Skin epidermis (tissue), 12 donors: ENCODE measurements at regions not wholly inside any gene's neighbourhood (a gene's known extent, or its start where the extent isn't known, plus 50 kb on each side); places are given as distances from the start of the nearest gene placed in this dataset.

Experiments
- H3K27ac ChIP-seq, 21 experiments: fragments of 200-600 bp; sonication (generic) in 11 of 21; one replicate each; pipeline ENCODE4 v1.5.0; 2020; ENCODE audit warnings: mild to moderate bottlenecking in 3 of 21, inconsistent platforms in 2 of 21, moderate library complexity in 2 of 21
- H3K4me3 ChIP-seq, 7 experiments: fragments of 200-600 bp; sonication (generic) in 2 of 7; one replicate each; pipeline ENCODE4 v1.5.0; 2020; ENCODE audit warnings: inconsistent platforms in 2 of 7, mild to moderate bottlenecking in 2 of 7, moderate library complexity in 1 of 7

DNA sequence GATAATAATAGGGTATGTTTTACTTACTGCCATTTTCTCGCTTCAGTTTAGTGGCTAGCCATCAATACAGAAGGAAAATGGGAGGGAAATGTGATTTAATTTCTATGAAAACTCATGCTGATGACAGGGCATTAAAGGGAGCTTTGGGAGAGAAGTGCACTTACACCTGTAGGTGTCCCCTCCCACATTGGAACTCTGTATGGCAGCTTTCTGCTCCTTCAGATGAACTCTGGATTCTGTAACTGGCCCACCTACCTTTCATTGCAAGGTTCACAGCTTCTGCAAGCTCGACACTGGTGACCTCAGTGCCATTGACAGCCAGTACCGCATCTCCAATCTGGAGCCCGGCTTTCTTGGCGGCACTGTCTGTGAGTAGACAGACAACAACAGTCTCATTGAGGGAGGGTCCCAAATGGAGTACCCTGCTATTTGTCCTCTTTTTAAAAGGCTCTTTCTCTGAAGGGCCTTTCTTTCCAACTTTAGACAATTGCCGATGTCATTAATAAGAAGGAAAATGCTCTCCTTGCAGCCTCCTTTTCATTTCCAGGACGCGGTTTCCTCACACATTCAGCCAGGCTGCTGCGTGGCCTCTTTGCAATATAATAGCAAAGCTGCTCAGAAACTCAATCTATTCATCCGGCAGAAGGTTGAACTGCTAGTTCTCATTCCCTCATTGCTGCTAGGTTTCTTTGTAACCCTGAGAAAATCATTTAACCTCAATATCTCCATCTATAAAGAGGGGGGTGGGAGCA is 63.6 kb downstream of the NUDT12 start:
- H3K27ac ChIP-seq = no peak overlapping the region
- no peak overlapping the region for H3K4me3 ChIP-seq

DNA sequence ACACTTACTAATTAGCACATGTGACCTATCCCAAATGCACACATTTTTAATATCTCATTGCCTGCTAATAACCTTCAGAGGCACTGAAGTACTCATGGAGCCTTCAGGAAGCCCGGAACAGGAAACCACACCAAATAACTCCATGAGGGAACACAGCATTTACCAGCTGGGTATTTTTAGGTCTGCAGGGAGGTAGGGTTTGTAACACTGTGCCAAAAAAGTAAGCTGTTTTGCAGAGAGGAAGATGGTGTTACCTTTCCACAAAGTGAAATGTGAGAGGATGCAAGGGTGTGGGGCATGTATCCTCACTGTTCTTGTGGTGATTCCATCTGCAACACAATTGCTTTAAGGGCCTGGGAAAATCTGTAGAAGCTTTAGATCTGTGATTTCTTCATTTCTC is 64.4 kb downstream of the NUDT12 start:
- Histone ChIP-seq H3K27ac (no peak overlapping the region), H3K4me3 (no peak overlapping the region)

DNA sequence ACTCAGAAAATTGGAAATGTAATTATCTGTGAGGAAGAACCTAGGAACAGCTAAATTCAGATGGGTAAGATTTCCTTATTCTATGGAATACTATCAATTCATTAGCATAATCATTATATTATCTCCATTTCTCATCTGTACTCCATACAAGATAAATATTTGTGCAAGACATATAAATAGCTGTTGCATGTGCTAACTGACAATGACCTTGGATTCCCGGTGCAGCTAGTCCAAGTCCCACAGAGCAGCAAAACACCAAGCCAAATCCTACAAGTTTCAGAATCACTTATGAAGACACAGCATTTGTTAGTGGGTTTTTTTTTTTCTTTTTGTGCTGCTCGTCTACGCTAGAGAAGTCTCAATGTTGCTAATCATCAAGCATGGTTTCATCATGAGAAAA is 64.8 kb downstream of the NUDT12 start:
- H3K4me3 ChIP-seq = no peak overlapping the region
- H3K27ac ChIP-seq = no peak overlapping the region

- Histone ChIP-seq H3K27ac (no peak overlapping the region), H3K4me3 (no peak overlapping the region)
Measured at GRCh38 chr5:103490030-103490739, 72.4 kb downstream of the NUDT12 start.

GRCh38 chr5:103489307-103489706 is 73.3 kb downstream of the NUDT12 start:
- Histone ChIP-seq H3K4me3 (no peak overlapping the region), H3K27ac (no peak overlapping the region)

- Histone ChIP-seq H3K4me3 (no peak overlapping the region), H3K27ac (no peak overlapping the region)
Measured at GRCh38 chr5:103487822-103488493, 74.6 kb downstream of the NUDT12 start.

GRCh38 chr5:103487218-103487617 is 75.4 kb downstream of the NUDT12 start:
- H3K27ac ChIP-seq = no peak overlapping the region

DNA sequence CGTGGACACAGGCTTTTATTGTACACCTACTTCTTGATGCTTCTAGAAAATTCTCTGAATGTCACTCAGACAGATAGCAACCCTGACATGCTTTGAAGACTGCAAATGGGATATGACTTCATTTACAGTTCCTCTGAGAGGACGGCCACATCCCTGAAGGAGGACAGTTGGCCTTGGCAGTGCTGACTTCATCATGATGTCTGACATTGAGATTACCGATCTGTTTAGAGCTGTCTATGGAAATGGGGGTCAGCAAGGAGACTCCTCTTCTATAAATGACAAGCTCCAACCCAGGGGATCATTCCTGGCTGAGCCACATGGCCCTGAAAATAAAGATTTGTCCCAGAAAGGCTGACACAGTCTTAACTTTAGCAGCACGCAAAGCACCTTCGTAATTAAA is 75.8 kb downstream of the NUDT12 start:
- Histone ChIP-seq H3K4me3 (no peak overlapping the region), H3K27ac (no peak overlapping the region)

More at GRCh38 chr5:103487218-103487617, 75.4 kb downstream of the NUDT12 start:
- H3K4me3 ChIP-seq = no peak overlapping the region

DNA sequence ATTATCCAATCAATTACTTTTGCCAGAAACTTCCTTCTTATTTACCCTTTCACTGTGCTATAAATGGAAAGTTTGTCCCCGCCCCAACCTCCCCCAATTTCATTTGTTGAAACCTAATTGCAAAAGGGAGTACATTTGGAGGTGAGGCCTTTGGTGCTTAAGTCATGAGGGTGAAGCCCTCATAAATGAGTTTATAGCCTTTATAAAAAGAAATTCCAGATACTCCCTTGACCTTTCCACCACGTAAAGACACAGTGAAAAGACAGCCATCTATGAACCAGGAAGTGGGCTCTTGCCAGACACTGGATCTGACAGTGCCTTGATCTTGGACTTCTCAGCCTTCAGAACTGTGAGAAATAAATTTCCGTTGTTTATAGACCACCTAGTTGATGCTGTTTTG is 82.3 kb downstream of the NUDT12 start:
- no peak overlapping the region for H3K27ac ChIP-seq

GRCh38 chr5:103477678-103478077 is 84.9 kb downstream of the NUDT12 start:
- Histone ChIP-seq H3K4me3 (no peak overlapping the region), H3K27ac (no peak overlapping the region)

More for the DNA sequence above, 82.3 kb downstream of the NUDT12 start:
- H3K4me3 ChIP-seq = no peak overlapping the region

- no peak overlapping the region for H3K27ac ChIP-seq
- H3K4me3 ChIP-seq = no peak overlapping the region
Measured at GRCh38 chr5:103476811-103477210, 85.8 kb downstream of the NUDT12 start.

GRCh38 chr5:103475629-103476240 is 86.9 kb downstream of the NUDT12 start:
- no peak overlapping the region for H3K4me3 ChIP-seq

GRCh38 chr5:103474677-103475076 is 87.9 kb downstream of the NUDT12 start:
- Histone ChIP-seq H3K27ac (no peak overlapping the region), H3K4me3 (no peak overlapping the region)

More at GRCh38 chr5:103475629-103476240, 86.9 kb downstream of the NUDT12 start:
- no peak overlapping the region for H3K27ac ChIP-seq

DNA sequence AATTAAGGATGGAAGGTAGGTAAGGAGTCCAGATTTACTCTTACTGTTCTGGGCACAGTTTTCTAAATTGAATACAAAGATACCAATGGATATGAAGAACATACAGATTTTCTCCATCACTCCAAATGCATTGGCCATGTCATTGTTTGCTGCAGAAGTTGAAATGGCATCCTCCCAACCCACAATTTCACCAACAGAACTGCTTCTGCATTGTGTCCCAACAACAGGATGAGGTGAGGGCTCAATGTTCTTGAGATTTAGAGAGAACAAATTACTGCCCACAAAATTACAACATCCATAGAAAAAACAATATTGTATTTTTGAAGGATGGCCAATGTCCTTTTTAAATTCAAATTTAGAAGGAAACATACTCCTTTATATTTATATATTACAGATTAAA is 88.9 kb downstream of the NUDT12 start:
- Histone ChIP-seq H3K4me3 (no peak overlapping the region), H3K27ac (no peak overlapping the region)

DNA sequence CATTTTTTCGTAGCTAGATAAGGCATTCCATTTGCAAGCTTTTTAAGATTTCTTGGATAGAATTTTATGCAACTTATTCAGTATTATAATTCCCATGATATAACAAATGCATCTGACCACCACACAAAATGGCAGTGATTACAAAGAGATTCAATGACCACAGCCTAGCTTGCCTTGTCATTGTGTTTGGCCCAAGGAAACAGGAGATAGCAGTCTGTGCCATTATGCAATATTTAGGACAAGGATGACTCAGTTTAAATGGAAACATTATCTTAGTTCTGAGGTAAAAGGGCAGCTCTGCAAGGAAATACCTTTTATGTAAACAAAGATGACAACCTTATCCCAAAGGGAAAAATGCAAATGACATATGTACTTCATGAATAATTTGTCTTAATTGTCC is 89.8 kb downstream of the NUDT12 start:
- no peak overlapping the region for H3K27ac ChIP-seq
- H3K4me3 ChIP-seq = no peak overlapping the region

GRCh38 chr5:103472265-103472664 is 90.3 kb downstream of the NUDT12 start:
- no peak overlapping the region for H3K4me3 ChIP-seq
- no peak overlapping the region for H3K27ac ChIP-seq

DNA sequence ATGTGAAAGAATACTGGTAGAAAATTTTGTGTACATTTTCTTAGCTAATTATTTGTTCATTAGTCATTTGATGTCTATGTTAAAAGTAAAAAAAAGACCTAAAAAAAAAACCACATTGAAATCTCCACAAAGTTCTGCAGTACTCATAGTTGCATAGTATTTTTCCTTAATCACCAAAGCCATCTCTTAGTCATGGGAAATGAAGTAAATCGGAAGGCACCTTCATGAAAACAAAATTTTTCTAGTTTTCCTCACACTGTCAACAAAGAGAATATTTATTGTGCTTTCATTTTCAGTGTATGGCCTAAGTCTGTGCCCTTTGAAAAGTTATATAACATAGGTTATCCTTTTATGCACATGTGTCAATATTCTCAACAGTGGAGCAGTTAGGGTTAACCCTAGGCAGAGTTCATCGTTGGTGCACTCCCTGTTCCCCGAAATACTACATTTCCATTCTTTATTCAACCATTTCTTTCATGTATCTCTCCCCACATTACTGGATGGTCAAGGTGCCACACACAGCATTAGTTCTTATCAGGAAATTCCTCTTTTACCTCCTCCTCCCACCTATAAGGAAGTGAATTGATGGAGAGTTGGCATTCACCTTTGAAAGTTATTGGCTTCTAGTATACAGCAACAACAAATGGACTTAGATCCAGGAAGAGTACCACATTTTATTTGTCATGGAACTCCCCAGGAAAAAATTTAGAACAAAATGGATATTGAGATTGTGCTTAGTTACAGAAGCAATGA is 93.1 kb downstream of the NUDT12 start:
- no peak overlapping the region for H3K4me3 ChIP-seq
- no peak overlapping the region for H3K27ac ChIP-seq

DNA sequence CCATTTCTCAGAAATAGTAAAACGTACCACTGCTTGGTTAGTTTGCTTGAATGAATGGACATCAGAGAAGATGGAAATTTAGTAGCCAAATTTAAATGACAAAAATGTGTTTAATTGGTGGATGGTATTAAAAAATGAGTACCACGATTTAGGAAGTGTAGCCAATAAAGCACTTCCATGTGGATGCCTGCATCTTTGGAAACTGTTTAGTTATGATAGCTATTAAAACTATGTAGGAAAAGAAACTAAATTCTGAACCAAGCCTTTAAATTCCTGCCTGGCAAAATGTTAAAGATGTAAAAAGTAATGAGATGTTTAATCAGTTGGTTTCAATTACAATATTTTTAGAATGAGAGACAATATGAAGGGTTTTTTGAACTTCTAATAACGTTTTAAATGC is 94.8 kb downstream of the NUDT12 start:
- H3K4me3 ChIP-seq = no peak overlapping the region
- H3K27ac ChIP-seq = no peak overlapping the region

DNA sequence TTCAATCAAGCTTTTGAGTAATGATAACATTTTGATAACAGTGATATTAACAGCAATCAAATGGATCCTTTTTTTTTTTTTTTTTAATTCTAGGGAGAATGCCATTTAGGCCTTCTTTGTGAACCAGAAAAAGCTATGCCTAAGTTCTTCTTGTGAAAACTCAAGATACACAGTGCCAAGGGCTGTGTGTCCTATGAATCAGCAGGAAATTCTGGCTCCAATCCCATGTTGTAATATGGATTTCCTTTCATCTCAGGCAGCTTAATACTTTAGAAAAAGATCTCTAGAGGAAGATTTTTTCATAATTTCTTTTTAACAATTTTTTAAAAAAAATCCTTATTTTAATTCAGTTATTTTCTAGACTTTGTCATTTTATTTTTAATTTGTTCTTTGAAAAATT is 96.1 kb downstream of the NUDT12 start:
- Histone ChIP-seq H3K27ac (no peak overlapping the region), H3K4me3 (no peak overlapping the region)

- H3K27ac ChIP-seq = no peak overlapping the region
- no peak overlapping the region for H3K4me3 ChIP-seq
Measured at GRCh38 chr5:103465891-103466290, 96.7 kb downstream of the NUDT12 start.
